Loucy (cell line): ENCODE measurements at regions not wholly inside any gene's neighbourhood (a gene's known extent, or its start where the extent isn't known, plus 50 kb on each side); places are given as distances from the start of the nearest gene placed in this dataset.
"Not testable (repeated sequence)": the region's sequence is repeated elsewhere in the genome, so short reads cannot be mapped to it uniquely, and the experiment has no call there.

ENCODE experiments used
- H2AFZ ChIP-seq: fragments of 200-600 bp; sonication (generic); 2 replicates; pipeline ENCODE4 v1.6.0; 2016; ENCODE audit warnings: antibody characterized with exemption, mild to moderate bottlenecking, low read length, moderate library complexity
- H3F3A ChIP-seq: fragments of 200-600 bp; 2 replicates; pipeline ENCODE4 v1.6.0; 2016; ENCODE audit warnings: antibody characterized with exemption, low read depth, mild to moderate bottlenecking
- H3K27me3 ChIP-seq: fragments of 200-600 bp; sonication (generic); 2 replicates; pipeline ENCODE4 v1.6.1; 2014; ENCODE audit warnings: low read length, mild to moderate bottlenecking; ENCODE audit not compliant: insufficient read depth, poor library complexity, severe bottlenecking
- H3K36me3 ChIP-seq: fragments of 200-600 bp; sonication (generic); 2 replicates; pipeline ENCODE4 v1.6.1; 2016; ENCODE audit warnings: low read length; ENCODE audit not compliant: insufficient read depth
- H3K4me1 ChIP-seq: fragments of 200-600 bp; sonication (generic); 2 replicates; pipeline ENCODE4 v1.5.1; 2014; ENCODE audit warnings: low read length, mild to moderate bottlenecking; ENCODE audit not compliant: insufficient read depth, poor library complexity, severe bottlenecking
- H3K4me2 ChIP-seq: fragments of 200-600 bp; sonication (generic); 2 replicates; pipeline ENCODE4 v1.6.0; 2014; ENCODE audit warnings: antibody characterized with exemption, low read length, low read depth, mild to moderate bottlenecking; ENCODE audit not compliant: poor library complexity, severe bottlenecking
- H3K4me3 ChIP-seq: fragments of 200-600 bp; sonication (generic); 2 replicates; pipeline ENCODE4 v1.5.1; 2014; ENCODE audit warnings: low read length, mild to moderate bottlenecking, mixed read lengths; ENCODE audit not compliant: poor library complexity, severe bottlenecking
- H3K79me2 ChIP-seq: fragments of 200-600 bp; sonication (generic); 2 replicates; pipeline ENCODE4 v1.6.1; 2014; ENCODE audit warnings: low read length; ENCODE audit not compliant: insufficient read depth
- H3K9ac ChIP-seq: fragments of 200-600 bp; sonication (generic); 2 replicates; pipeline ENCODE4 v1.6.0; 2014; ENCODE audit warnings: mild to moderate bottlenecking, low read depth, low read length, moderate library complexity; ENCODE audit not compliant: poor library complexity, severe bottlenecking
- H3K9me2 ChIP-seq: fragments of 200-600 bp; sonication (generic); replicated peaks from 2 replicates; pipeline ENCODE4 v1.6.1; 2016; ENCODE audit warnings: low read depth, low read length, mixed read lengths
- H3K9me3 ChIP-seq: fragments of 200-600 bp; sonication (generic); 2 replicates; pipeline ENCODE4 v1.6.1; 2014; ENCODE audit warnings: mild to moderate bottlenecking, antibody characterized with exemption, low read length, low read depth; ENCODE audit not compliant: insufficient read depth
- H4K20me1 ChIP-seq: fragments of 200-600 bp; sonication (generic); 2 replicates; pipeline ENCODE4 v1.6.0; 2014; ENCODE audit warnings: antibody characterized with exemption, low read length, mild to moderate bottlenecking; ENCODE audit not compliant: insufficient read depth, poor library complexity, severe bottlenecking

GRCh38 chr4:49141955-49142354 lies 155.9 kb downstream of the CWH43 start:
- not testable (repeated sequence) for H2AFZ ChIP-seq, H3K36me3 ChIP-seq, H3F3A ChIP-seq, H3K79me2 ChIP-seq, H3K9ac ChIP-seq, H3K9me2 ChIP-seq, H3K4me2 ChIP-seq, H3K4me3 ChIP-seq, H4K20me1 ChIP-seq, H3K4me1 ChIP-seq, H3K27me3 ChIP-seq
- H3K9me3 ChIP-seq, result peaks cover 32% of the 10 kb centered on the region

DNA sequence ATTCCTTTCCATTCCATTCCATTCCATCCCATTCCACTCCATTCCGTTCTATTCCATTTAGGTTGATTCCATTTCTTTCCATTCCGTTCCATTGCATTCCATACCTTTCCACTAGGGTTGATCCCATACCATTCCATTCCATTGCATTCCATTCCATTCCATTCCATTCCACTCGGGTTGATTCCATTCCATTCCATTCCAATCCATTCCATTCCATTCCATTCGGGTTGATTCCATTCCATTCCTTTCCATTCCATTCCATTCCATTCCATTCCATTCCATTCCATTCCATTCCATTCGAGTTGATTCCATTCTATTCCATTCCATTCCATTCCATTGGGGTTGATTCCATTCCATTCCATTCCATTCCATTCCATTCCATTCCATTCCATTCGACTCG lies 161.1 kb downstream of the CWH43 start:
- not testable (repeated sequence) for H3F3A ChIP-seq, H4K20me1 ChIP-seq, H3K4me1 ChIP-seq, H3K4me2 ChIP-seq, H2AFZ ChIP-seq, H3K36me3 ChIP-seq, H3K27me3 ChIP-seq, H3K79me2 ChIP-seq, H3K9ac ChIP-seq, H3K4me3 ChIP-seq, H3K9me2 ChIP-seq
- peaks cover 69% of the 10 kb centered on the region for H3K9me3 ChIP-seq

- H3K9me2 ChIP-seq, H3K4me1 ChIP-seq, H3K36me3 ChIP-seq, H3K4me2 ChIP-seq, H3K4me3 ChIP-seq, H3K9ac ChIP-seq, H3F3A ChIP-seq, H3K79me2 ChIP-seq, H4K20me1 ChIP-seq, H3K27me3 ChIP-seq, H2AFZ ChIP-seq: not testable (repeated sequence)
- peaks cover 74% of the 10 kb centered on the region for H3K9me3 ChIP-seq
Measured at GRCh38 chr4:49147596-49147995, 161.5 kb downstream of the CWH43 start.

GRCh38 chr4:49149006-49149975 lies 163.2 kb downstream of the CWH43 start:
- peaks cover 84% of the 10 kb centered on the region for H3K9me3 ChIP-seq
- not testable (repeated sequence) for H3K4me2 ChIP-seq, H3K9me2 ChIP-seq, H2AFZ ChIP-seq, H3K4me3 ChIP-seq, H3K27me3 ChIP-seq, H3F3A ChIP-seq, H4K20me1 ChIP-seq, H3K4me1 ChIP-seq, H3K36me3 ChIP-seq, H3K79me2 ChIP-seq, H3K9ac ChIP-seq

DNA sequence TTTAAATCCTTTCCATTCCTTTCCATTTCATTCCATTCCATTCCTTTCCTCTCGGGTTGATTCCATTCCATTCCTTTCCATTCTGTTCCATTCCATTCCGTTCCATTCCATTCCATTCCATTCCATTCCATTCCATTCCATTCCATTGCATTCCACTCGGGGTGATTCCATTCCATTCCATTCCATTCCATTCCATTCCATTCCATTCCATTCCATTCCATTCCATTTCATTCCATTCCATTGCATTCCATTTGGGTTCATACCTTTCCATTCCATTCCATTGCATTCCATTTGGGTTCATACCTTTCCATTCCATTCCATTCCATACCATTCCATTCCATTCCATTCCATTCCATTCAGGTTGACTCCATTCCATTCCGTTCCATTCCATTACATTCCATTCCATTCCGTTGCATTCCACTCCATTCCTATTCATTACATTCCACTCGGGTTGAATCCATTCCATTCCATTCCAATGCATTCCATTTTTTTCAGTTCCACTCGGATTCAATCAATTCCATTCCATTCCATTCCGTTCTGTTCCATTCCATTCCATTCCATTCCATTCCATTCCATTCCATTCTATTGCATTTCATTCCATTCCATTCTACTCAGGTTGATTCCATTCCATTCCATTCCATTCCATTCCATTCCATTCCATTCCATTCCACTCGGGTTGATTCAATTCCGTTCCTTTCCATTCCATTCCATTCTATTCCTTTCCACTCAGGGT lies 164.4 kb downstream of the CWH43 start:
- H3K79me2 ChIP-seq, H3K27me3 ChIP-seq, H3K4me3 ChIP-seq, H3K4me2 ChIP-seq, H3K9ac ChIP-seq, H3K9me2 ChIP-seq, H3K36me3 ChIP-seq, H3F3A ChIP-seq, H4K20me1 ChIP-seq, H2AFZ ChIP-seq, H3K4me1 ChIP-seq: not testable (repeated sequence)
- peaks cover 88% of the 10 kb centered on the region for H3K9me3 ChIP-seq

GRCh38 chr4:49153011-49153410 lies 166.9 kb downstream of the CWH43 start:
- H3K36me3 ChIP-seq, H3K9ac ChIP-seq, H3F3A ChIP-seq, H3K27me3 ChIP-seq, H3K4me3 ChIP-seq, H3K9me2 ChIP-seq, H4K20me1 ChIP-seq, H3K4me1 ChIP-seq, H3K4me2 ChIP-seq, H2AFZ ChIP-seq, H3K79me2 ChIP-seq: not testable (repeated sequence)
- peaks cover 74% of the 10 kb centered on the region for H3K9me3 ChIP-seq

DNA sequence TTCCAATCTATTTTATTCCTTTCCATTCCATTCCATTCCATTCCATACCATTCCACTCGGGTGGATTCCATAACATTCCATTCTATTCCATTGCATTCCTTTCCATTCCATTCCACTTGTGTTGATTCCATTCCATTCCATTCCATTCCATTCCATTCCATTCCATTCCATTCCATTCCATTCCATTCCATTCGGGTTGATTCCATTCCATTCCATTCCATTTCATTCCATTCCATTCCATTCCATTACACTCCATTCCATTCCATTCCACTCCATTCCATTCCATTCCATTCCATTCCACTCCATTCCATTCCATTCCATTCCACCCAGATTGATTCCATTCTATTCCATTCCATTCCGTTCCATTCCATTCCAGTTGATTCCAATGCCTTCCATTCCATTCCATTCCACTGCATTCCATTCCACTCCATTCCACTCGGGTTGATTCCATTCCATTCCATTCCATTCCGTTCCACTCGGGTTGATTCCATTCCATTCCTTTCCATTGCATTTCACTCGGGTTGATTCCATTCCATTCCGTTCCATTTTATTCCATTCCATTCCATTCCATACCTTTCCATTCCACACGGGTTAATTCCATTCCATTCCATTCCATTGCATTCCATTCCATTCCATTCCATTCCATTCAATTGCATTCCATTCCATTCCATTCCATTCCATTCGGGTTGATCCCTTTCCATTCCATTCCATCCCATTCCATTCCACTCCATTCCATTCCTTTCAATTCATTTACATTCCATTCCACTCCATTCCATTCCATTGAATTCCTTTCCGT lies 168.4 kb downstream of the CWH43 start:
- not testable (repeated sequence) for H3K36me3 ChIP-seq, H3K9ac ChIP-seq, H3K4me2 ChIP-seq, H3F3A ChIP-seq, H3K4me1 ChIP-seq, H3K4me3 ChIP-seq, H3K27me3 ChIP-seq, H3K79me2 ChIP-seq, H3K9me2 ChIP-seq, H2AFZ ChIP-seq, H4K20me1 ChIP-seq
- peaks cover 64% of the 10 kb centered on the region for H3K9me3 ChIP-seq
